ENCODE measurements at regions not wholly inside any gene's neighbourhood (a gene's known extent, or its start where the extent isn't known, plus 50 kb on each side); places are given as distances from the start of the nearest gene placed in this dataset.

- Histone ChIP-seq H4K91ac (ENCODE audit: low read depth, low read length) (no peak overlapping the region), H3K27me3 (ENCODE audit: insufficient read depth, low read length) (no peaks in the 10 kb centered on the region), H3K14ac (ENCODE audit: low read length) (no peak overlapping the region), H2BK12ac (ENCODE audit: low read length) (no peak overlapping the region), H2AK5ac (ENCODE audit: low read length) (no peak overlapping the region), H2BK5ac (ENCODE audit: low read depth, low read length, poor library complexity) (no peak overlapping the region), H4K8ac (ENCODE audit: low read depth, low read length) (no peak overlapping the region), H3K36me3 (ENCODE audit: control insufficient read depth in 1 of 2, insufficient read depth in 2 of 2, low read length in 2 of 2) (no peaks in the 10 kb centered on the region), H3K4me1 (ENCODE audit: control insufficient read depth in 1 of 2, insufficient read depth in 2 of 2, low read length in 2 of 2) (no peaks in the 10 kb centered on the region), H3K9ac (ENCODE audit: low read length) (no peak overlapping the region), H4K12ac (ENCODE audit: low read depth, low read length) (no peak overlapping the region), H3K27ac (ENCODE audit: low read depth, low read length) (no peak overlapping the region), H3K4ac (ENCODE audit: low read depth, low read length) (no peak overlapping the region), H3K79me2 (ENCODE audit: control insufficient read depth, insufficient read depth, low read length, poor library complexity) (no peaks in the 10 kb centered on the region), H3K4me2 (ENCODE audit: low read length) (no peak overlapping the region), H3K9me3 (ENCODE audit: insufficient read depth, low read depth, low read length) (no peaks in the 10 kb centered on the region), H3K4me3 (ENCODE audit: low read depth, low read length) (no peak overlapping the region), H3K18ac (ENCODE audit: low read length) (no peak overlapping the region), H2AFZ (ENCODE audit: insufficient read depth, low read length, poor library complexity) (no peak overlapping the region), H2BK120ac (ENCODE audit: insufficient read depth, low read length, poor library complexity) (no peak overlapping the region), H3K23ac (ENCODE audit: low read length) (no peak overlapping the region), H3K79me1 (ENCODE audit: low read length) (no peaks in the 10 kb centered on the region)
- peak in 1 of 2 donors; percentile 9 for DNase-seq
- WGBS (ENCODE audit: extremely low coverage, insufficient coverage, insufficient read length) = no CpG with 5 or more reads among the region's 4 CpGs
Observed at GRCh38 chr12:39199351-39199750, 243.6 kb downstream of the KIF21A start.

GRCh38 chr12:39188689-39189088 is 254.2 kb downstream of the KIF21A start:
- Histone ChIP-seq H2BK5ac (ENCODE audit: low read depth, low read length, poor library complexity) (no peak overlapping the region), H3K4ac (ENCODE audit: low read depth, low read length) (no peak overlapping the region), H3K4me1 (ENCODE audit: control insufficient read depth in 1 of 2, insufficient read depth in 2 of 2, low read length in 2 of 2) (no peaks in the 10 kb centered on the region), H3K9me3 (ENCODE audit: insufficient read depth, low read depth, low read length) (peaks cover 2% of the 10 kb centered on the region), H3K9ac (ENCODE audit: low read length) (no peak overlapping the region), H3K79me1 (ENCODE audit: low read length) (no peaks in the 10 kb centered on the region), H2AFZ (ENCODE audit: insufficient read depth, low read length, poor library complexity) (no peak overlapping the region), H3K14ac (ENCODE audit: low read length) (no peak overlapping the region), H4K12ac (ENCODE audit: low read depth, low read length) (no peak overlapping the region), H4K8ac (ENCODE audit: low read depth, low read length) (no peak overlapping the region), H2BK12ac (ENCODE audit: low read length) (no peak overlapping the region), H3K27ac (ENCODE audit: low read depth, low read length) (no peak overlapping the region), H3K4me3 (ENCODE audit: low read depth, low read length) (no peak overlapping the region), H3K23ac (ENCODE audit: low read length) (no peak overlapping the region), H3K36me3 (ENCODE audit: control insufficient read depth in 1 of 2, insufficient read depth in 2 of 2, low read length in 2 of 2) (no peaks in the 10 kb centered on the region), H3K18ac (ENCODE audit: low read length) (no peak overlapping the region), H2AK5ac (ENCODE audit: low read length) (no peak overlapping the region), H4K91ac (ENCODE audit: low read depth, low read length) (no peak overlapping the region), H3K79me2 (ENCODE audit: control insufficient read depth, insufficient read depth, low read length, poor library complexity) (no peaks in the 10 kb centered on the region), H3K4me2 (ENCODE audit: low read length) (no peak overlapping the region), H2BK120ac (ENCODE audit: insufficient read depth, low read length, poor library complexity) (no peak overlapping the region), H3K27me3 (ENCODE audit: insufficient read depth, low read length) (no peaks in the 10 kb centered on the region)
- no peak for DNase-seq
- no CpG with 5 or more reads among the region's 5 CpGs for WGBS (ENCODE audit: extremely low coverage, insufficient coverage, insufficient read length)

GRCh38 chr12:39186744-39187143 is 256.2 kb downstream of the KIF21A start:
- Histone ChIP-seq H2AK5ac (ENCODE audit: low read length) (no peak overlapping the region), H2AFZ (ENCODE audit: insufficient read depth, low read length, poor library complexity) (no peak overlapping the region), H3K9ac (ENCODE audit: low read length) (no peak overlapping the region), H2BK5ac (ENCODE audit: low read depth, low read length, poor library complexity) (no peak overlapping the region), H3K4me1 (ENCODE audit: control insufficient read depth in 1 of 2, insufficient read depth in 2 of 2, low read length in 2 of 2) (no peaks in the 10 kb centered on the region), H2BK12ac (ENCODE audit: low read length) (no peak overlapping the region), H3K9me3 (ENCODE audit: insufficient read depth, low read depth, low read length) (peaks cover 2% of the 10 kb centered on the region), H3K4ac (ENCODE audit: low read depth, low read length) (no peak overlapping the region), H3K79me2 (ENCODE audit: control insufficient read depth, insufficient read depth, low read length, poor library complexity) (no peaks in the 10 kb centered on the region), H3K36me3 (ENCODE audit: control insufficient read depth in 1 of 2, insufficient read depth in 2 of 2, low read length in 2 of 2) (no peaks in the 10 kb centered on the region), H3K4me2 (ENCODE audit: low read length) (no peak overlapping the region), H3K18ac (ENCODE audit: low read length) (no peak overlapping the region), H2BK120ac (ENCODE audit: insufficient read depth, low read length, poor library complexity) (no peak overlapping the region), H4K91ac (ENCODE audit: low read depth, low read length) (no peak overlapping the region), H3K27me3 (ENCODE audit: insufficient read depth, low read length) (no peaks in the 10 kb centered on the region), H4K12ac (ENCODE audit: low read depth, low read length) (no peak overlapping the region), H3K79me1 (ENCODE audit: low read length) (no peaks in the 10 kb centered on the region), H3K27ac (ENCODE audit: low read depth, low read length) (no peak overlapping the region), H3K23ac (ENCODE audit: low read length) (no peak overlapping the region), H3K4me3 (ENCODE audit: low read depth, low read length) (no peak overlapping the region), H4K8ac (ENCODE audit: low read depth, low read length) (no peak overlapping the region), H3K14ac (ENCODE audit: low read length) (no peak overlapping the region)
- DNase-seq = no peak
- no CpG with 5 or more reads among the region's 11 CpGs for WGBS (ENCODE audit: extremely low coverage, insufficient coverage, insufficient read length)

- Histone ChIP-seq H2BK5ac (ENCODE audit: low read depth, low read length, poor library complexity) (no peak overlapping the region), H3K36me3 (ENCODE audit: control insufficient read depth in 1 of 2, insufficient read depth in 2 of 2, low read length in 2 of 2) (no peaks in the 10 kb centered on the region), H2BK12ac (ENCODE audit: low read length) (no peak overlapping the region), H3K27ac (ENCODE audit: low read depth, low read length) (no peak overlapping the region), H3K18ac (ENCODE audit: low read length) (no peak overlapping the region), H3K4me3 (ENCODE audit: low read depth, low read length) (no peak overlapping the region), H2AFZ (ENCODE audit: insufficient read depth, low read length, poor library complexity) (no peak overlapping the region), H2AK5ac (ENCODE audit: low read length) (no peak overlapping the region), H4K12ac (ENCODE audit: low read depth, low read length) (no peak overlapping the region), H3K79me1 (ENCODE audit: low read length) (no peaks in the 10 kb centered on the region), H3K14ac (ENCODE audit: low read length) (no peak overlapping the region), H3K4ac (ENCODE audit: low read depth, low read length) (no peak overlapping the region), H3K4me1 (ENCODE audit: control insufficient read depth in 1 of 2, insufficient read depth in 2 of 2, low read length in 2 of 2) (no peaks in the 10 kb centered on the region), H3K9ac (ENCODE audit: low read length) (no peak overlapping the region), H3K79me2 (ENCODE audit: control insufficient read depth, insufficient read depth, low read length, poor library complexity) (no peaks in the 10 kb centered on the region), H3K4me2 (ENCODE audit: low read length) (no peak overlapping the region), H4K8ac (ENCODE audit: low read depth, low read length) (no peak overlapping the region), H3K9me3 (ENCODE audit: insufficient read depth, low read depth, low read length) (no peaks in the 10 kb centered on the region), H3K27me3 (ENCODE audit: insufficient read depth, low read length) (no peaks in the 10 kb centered on the region), H4K91ac (ENCODE audit: low read depth, low read length) (no peak overlapping the region), H3K23ac (ENCODE audit: low read length) (no peak overlapping the region), H2BK120ac (ENCODE audit: insufficient read depth, low read length, poor library complexity) (no peak overlapping the region)
- no peak for DNase-seq
- no CpG with 5 or more reads among the region's 1 CpG for WGBS (ENCODE audit: extremely low coverage, insufficient coverage, insufficient read length)
Observed at GRCh38 chr12:39178837-39179236, 264.1 kb downstream of the KIF21A start.
